Epidermal melanocyte (primary cell): ENCODE measurements at regions not wholly inside any gene's neighbourhood (a gene's known extent, or its start where the extent isn't known, plus 50 kb on each side); places are given as distances from the start of the nearest gene placed in this dataset.
"Not testable (repeated sequence)": the region's sequence is repeated elsewhere in the genome, so short reads cannot be mapped to it uniquely, and the experiment has no call there.

Experiments
- DNase-seq: peaks from one replicate; pipeline ENCODE4 v3.0.0; 2011; ENCODE audit warnings: low spot score; ENCODE audit not compliant: insufficient read length

- DNase-seq: no peak
Measured at GRCh38 chr2:51807229-51807628, 775.3 kb upstream of the NRXN1 start.

GRCh38 chr2:51795248-51795888 lies 763.4 kb upstream of the NRXN1 start:
- no peak for DNase-seq

GRCh38 chr2:51791496-51791895 lies 759.6 kb upstream of the NRXN1 start:
- no peak for DNase-seq

GRCh38 chr2:51790854-51791253 lies 758.9 kb upstream of the NRXN1 start:
- DNase-seq: no peak

GRCh38 chr2:51789918-51790317 lies 758.0 kb upstream of the NRXN1 start:
- DNase-seq: no peak

GRCh38 chr2:51782921-51783765 lies 751.2 kb upstream of the NRXN1 start:
- DNase-seq: no peak

GRCh38 chr2:51781691-51782090 lies 749.8 kb upstream of the NRXN1 start:
- no peak for DNase-seq

GRCh38 chr2:51780353-51780752 lies 748.4 kb upstream of the NRXN1 start:
- no peak for DNase-seq

GRCh38 chr2:51779723-51780122 lies 747.8 kb upstream of the NRXN1 start:
- not testable (repeated sequence) for DNase-seq

- no peak for DNase-seq
Measured at GRCh38 chr2:51778806-51779205, 746.9 kb upstream of the NRXN1 start.

GRCh38 chr2:51774606-51775005 lies 742.7 kb upstream of the NRXN1 start:
- not testable (repeated sequence) for DNase-seq

GRCh38 chr2:51760441-51760840 lies 728.5 kb upstream of the NRXN1 start:
- DNase-seq: no peak

GRCh38 chr2:51758081-51758480 lies 726.1 kb upstream of the NRXN1 start:
- no peak for DNase-seq

GRCh38 chr2:51734115-51734514 lies 702.2 kb upstream of the NRXN1 start:
- no peak for DNase-seq

GRCh38 chr2:51723691-51724090 lies 691.8 kb upstream of the NRXN1 start:
- no peak for DNase-seq

GRCh38 chr2:51722311-51722710 lies 690.4 kb upstream of the NRXN1 start:
- DNase-seq: no peak

- DNase-seq: no peak
Measured at GRCh38 chr2:51720826-51721225, 688.9 kb upstream of the NRXN1 start.

- DNase-seq: no peak
Measured at GRCh38 chr2:51718881-51719280, 686.9 kb upstream of the NRXN1 start.

GRCh38 chr2:51717312-51717711 lies 685.4 kb upstream of the NRXN1 start:
- DNase-seq: no peak

- no peak for DNase-seq
Measured at GRCh38 chr2:51711766-51712165, 679.8 kb upstream of the NRXN1 start.

GRCh38 chr2:51710222-51710621 lies 678.3 kb upstream of the NRXN1 start:
- DNase-seq: no peak

GRCh38 chr2:51707625-51708024 lies 675.7 kb upstream of the NRXN1 start:
- no peak for DNase-seq

GRCh38 chr2:51706220-51706619 lies 674.3 kb upstream of the NRXN1 start:
- DNase-seq: no peak
